GM12878 (cell line): ENCODE measurements at regions not wholly inside any gene's neighbourhood (a gene's known extent, or its start where the extent isn't known, plus 50 kb on each side); places are given as distances from the start of the nearest gene placed in this dataset.

ENCODE experiments used
- ATAC-seq: fragments of 200-7000 bp; cut with Tn5 transposase; 3 replicates; pipeline ENCODE4 v1.9.1; 2020; ENCODE audit warnings: mild to moderate bottlenecking, moderate library complexity
- BruUV-seq: library from RNA; stranded (reverse); fragments of 400-500 nt; replicated peaks from 2 replicates; lab custom pipeline; 2021; lab: Mats Ljungman, UMichigan
- CTCF ChIA-PET: fragments of 300-600 bp; sonication (Branson Sonifier 250); formaldehyde crosslinking; extraction: SDS; loops from one replicate; lab custom pipeline; 2021; ENCODE audit warnings: inconsistent platforms; lab: Yijun Ruan, JAX
- POLR2A ChIA-PET: fragments of 350-600 bp; formaldehyde crosslinking; extraction: SDS; loops from one replicate; lab custom pipeline; 2021; ENCODE audit warnings: inconsistent platforms; lab: Charles Lee
- RAD21 ChIA-PET: fragments of 300-600 bp; sonication (Branson Sonifier 250); formaldehyde crosslinking; loops from one replicate; lab custom pipeline; 2023; ENCODE audit warnings: antibody characterized with exemption; ENCODE audit not compliant: unreplicated experiment; lab: Charles Lee
- SMC1A ChIA-PET: fragments of 300-600 bp; sonication (Branson Sonifier 250); formaldehyde crosslinking; loops from one replicate; lab custom pipeline; 2023; ENCODE audit not compliant: unreplicated experiment, uncharacterized antibody; lab: Charles Lee
- DNase-seq: peaks from one replicate; pipeline ENCODE4 v3.0.0-alpha.2; 2011; ENCODE audit warnings: low read depth, low spot score
- FAIRE-seq: peaks from 3 replicates; lab custom pipeline; 2011; peaks lifted over from hg19 to GRCh38; lab: Jason Lieb, UNC
- H2AFZ ChIP-seq: 2 replicates; pipeline ENCODE4 v1.6.0; 2011; ENCODE audit warnings: low read depth, low read length, control low read depth; ENCODE audit not compliant: control insufficient read depth
- H3K27ac ChIP-seq: 2 replicates; pipeline ENCODE4 v1.5.1; 2011; ENCODE audit warnings: control low read depth; ENCODE audit not compliant: control insufficient read depth, insufficient read depth
- H3K27me3 ChIP-seq, 2 experiments: replicated peaks in 1 of 2; 2 replicates each; pipeline versions ENCODE4 v1.6.0 to v1.6.1; 2011; ENCODE audit warnings: low read length in 1 of 2; ENCODE audit not compliant: control insufficient read depth in 2 of 2, insufficient read depth in 2 of 2
- H3K36me3 ChIP-seq, 2 experiments: 2 replicates each; pipeline ENCODE4 v1.5.1; 2011; ENCODE audit warnings: low read length in 1 of 2; ENCODE audit not compliant: control insufficient read depth in 2 of 2, insufficient read depth in 2 of 2
- H3K4me1 ChIP-seq: 2 replicates; pipeline ENCODE4 v1.6.1; 2011; ENCODE audit warnings: mild to moderate bottlenecking, low read length, moderate library complexity, mixed read lengths; ENCODE audit not compliant: control insufficient read depth, insufficient read depth
- H3K4me2 ChIP-seq: 2 replicates; pipeline ENCODE4 v1.6.0; 2011; ENCODE audit warnings: control low read depth; ENCODE audit not compliant: control insufficient read depth, insufficient read depth
- H3K4me3 ChIP-seq: fragments of 200-600 bp; sonication (generic); 2 replicates; pipeline ENCODE4 v1.5.1; 2016
- H3K79me2 ChIP-seq: 2 replicates; pipeline ENCODE4 v1.6.0; 2011; ENCODE audit warnings: low read length; ENCODE audit not compliant: control insufficient read depth, insufficient read depth
- H3K9ac ChIP-seq: 2 replicates; pipeline ENCODE4 v1.8.0; 2011; ENCODE audit warnings: low read length, control low read depth, mixed read lengths; ENCODE audit not compliant: control insufficient read depth, insufficient read depth
- H3K9me3 ChIP-seq: replicated peaks from 3 replicates; pipeline ENCODE4 v1.5.1; 2011; ENCODE audit warnings: mild to moderate bottlenecking, low read length; ENCODE audit not compliant: control insufficient read depth, insufficient read depth
- H4K20me1 ChIP-seq: 2 replicates; pipeline ENCODE4 v1.6.0; 2011; ENCODE audit not compliant: control insufficient read depth, insufficient read depth
- CUX1 ChIP-seq: IDR thresholded peaks from 2 replicates; pipeline ENCODE4 v1.6.1; 2012; ENCODE audit warnings: improper control_type of control experiment, low read depth, low read length; ENCODE audit not compliant: insufficient replicate concordance
- MTA2 ChIP-seq: fragments of 450-650 bp; IDR thresholded peaks from 2 replicates; pipeline ENCODE4 v1.6.1; 2016; ENCODE audit warnings: low read depth, mild to moderate bottlenecking, moderate library complexity
- RELA ChIP-seq: fragments of 450-650 bp; IDR thresholded peaks from 2 replicates; pipeline ENCODE4 v1.8.0; 2014; ENCODE audit warnings: borderline replicate concordance; ENCODE audit not compliant: partially characterized antibody
- WGBS: methylation state at CpG from one replicate; pipeline ENCODE4 v1.1.6; 2016; ENCODE audit warnings: low lambda C conversion rate; ENCODE audit not compliant: insufficient replicate concordance, insufficient coverage; ENCODE audit errors: missing lambda C conversion rate; 5-methylcytosine and 5-hydroxymethylcytosine counted together
- in situ Hi-C: fragments of 300-500 bp; cut with MboI; formaldehyde crosslinking; loops from 9 replicates; pipeline ENCODE4 v1.14.3; 2018; ENCODE audit warnings: mixed read lengths
- intact Hi-C: fragments of 100-400 bp; cut with micrococcal nuclease; formaldehyde crosslinking; loops from one replicate; pipeline ENCODE4 v1.14.2; 2022; ENCODE audit not compliant: unreplicated experiment

- no peak for TF ChIP-seq CUX1
Measured at GRCh38 chr4:32790803-32791202, 2070.6 kb downstream of the PCDH7 start (continued).

GRCh38 chr4:32798471-32799159 is 2078.4 kb downstream of the PCDH7 start:
- TF ChIP-seq MTA2 (no peak), RELA (no peak)
- H3K4me1 ChIP-seq: no peaks in the 10 kb centered on the region
- FAIRE-seq (no peak), DNase-seq (no peak), ATAC-seq (no peak)
- CTCF ChIA-PET: interaction anchor here (1.4 kb wide), 1 partner anchor 11 kb away, joined by 3 read pairs; no protein-coding TSS in a partner anchor
- no peaks in the 10 kb centered on the region for H3K27me3 ChIP-seq
- no peak overlapping the region for H3K9ac ChIP-seq
- H3K27ac ChIP-seq: no peak overlapping the region
- no peak overlapping the region for H3K4me2 ChIP-seq
- H2AFZ ChIP-seq: no peak overlapping the region
- SMC1A ChIA-PET: no interaction called here
- no peaks in the 10 kb centered on the region for H3K9me3 ChIP-seq
- H3K36me3 ChIP-seq: no peaks in the 10 kb centered on the region
- H4K20me1 ChIP-seq: no peaks in the 10 kb centered on the region
- intact Hi-C loops: no loop called here
- POLR2A ChIA-PET: no interaction called here
- no peak overlapping the region for H3K4me3 ChIP-seq
- no peaks in the 10 kb centered on the region for H3K79me2 ChIP-seq
- in situ Hi-C loops: no loop called here
- no TSS peak for BruUV-seq
- RAD21 ChIA-PET: no interaction called here
- 38% methylated on average over 9 of the region's 9 CpGs for WGBS
